ENCODE measurements at regions not wholly inside any gene's neighbourhood (a gene's known extent, or its start where the extent isn't known, plus 50 kb on each side); places are given as distances from the start of the nearest gene placed in this dataset.

- POLR2A ChIA-PET, result no interaction called here
- DNase-seq (no peak), ATAC-seq (ENCODE audit: poor library complexity) (no peak)
- Histone ChIP-seq H3K36me3 (ENCODE audit: insufficient read depth, low read length) (no peaks in the 10 kb centered on the region), H3K27me3 (ENCODE audit: control insufficient read depth in 1 of 2, insufficient read depth in 2 of 2, low read length in 2 of 2) (no peaks in the 10 kb centered on the region), H3K4me1 (ENCODE audit: insufficient read depth, low read length) (no peaks in the 10 kb centered on the region), H3K4me3 (ENCODE audit: low read length) (no peak overlapping the region), H3K27ac (ENCODE audit: low read depth in 1 of 2, low read length in 2 of 2) (no peak overlapping the region), H3K9me3 (ENCODE audit: control insufficient read depth in 1 of 2, insufficient read depth in 1 of 2, low read length in 2 of 2) (peaks cover 0 to 4% of the 10 kb centered on the region in 2 experiments)
- no peak for TF ChIP-seq CTCF (IDR thresholded peaks at IDR 0.05)
- Mint-ChIP-seq H3K27me3 (no peaks in the 10 kb centered on the region), H3K4me1 (ENCODE audit: low read depth) (no peaks in the 10 kb centered on the region), H3K27ac (no peak overlapping the region), H3K9me3 (no peaks in the 10 kb centered on the region), H3K4me3 (no peak overlapping the region), H3K36me3 (ENCODE audit: low read depth) (no peaks in the 10 kb centered on the region)
- intact Hi-C loops (cut with DNase I, micrococcal nuclease), result no loop called here
- CTCF ChIA-PET, result no interaction called here
Observed at GRCh38 chr13:108426893-108427292, 157.4 kb downstream of the TNFSF13B start.

GRCh38 chr13:108427355-108427754, 157.8 kb downstream of the TNFSF13B start:
- intact Hi-C loops (cut with DNase I, micrococcal nuclease), result no loop called here
- no peak overlapping the region for H3K27ac Mint-ChIP-seq
- Histone ChIP-seq H3K27me3 (ENCODE audit: control insufficient read depth in 1 of 2, insufficient read depth in 2 of 2, low read length in 2 of 2) (no peaks in the 10 kb centered on the region), H3K4me3 (ENCODE audit: low read length) (no peak overlapping the region), H3K27ac (ENCODE audit: low read depth in 1 of 2, low read length in 2 of 2) (no peak overlapping the region), H3K36me3 (ENCODE audit: insufficient read depth, low read length) (no peaks in the 10 kb centered on the region), H3K4me1 (ENCODE audit: insufficient read depth, low read length) (no peaks in the 10 kb centered on the region), H3K9me3 (ENCODE audit: control insufficient read depth in 1 of 2, insufficient read depth in 1 of 2, low read length in 2 of 2) (peaks cover 0 to 4% of the 10 kb centered on the region in 2 experiments)
- ATAC-seq (ENCODE audit: poor library complexity) (no peak), DNase-seq (no peak)
- H3K4me1 Mint-ChIP-seq (ENCODE audit: low read depth), result no peaks in the 10 kb centered on the region
- H3K4me3 Mint-ChIP-seq, result no peak overlapping the region
- H3K27me3 Mint-ChIP-seq, result no peaks in the 10 kb centered on the region
- TF ChIP-seq CTCF (IDR thresholded peaks at IDR 0.05), result no peak
- ChIA-PET CTCF (no interaction called here), POLR2A (no interaction called here)
- no peaks in the 10 kb centered on the region for H3K9me3 Mint-ChIP-seq
- H3K36me3 Mint-ChIP-seq (ENCODE audit: low read depth), result no peaks in the 10 kb centered on the region

- POLR2A ChIA-PET, result interaction anchor here (0.9 to 1.2 kb wide), 2 partner anchors 11 to 19 kb away, joined by 3 read pairs; no protein-coding TSS in a partner anchor
- intact Hi-C loops (cut with DNase I, micrococcal nuclease), result no loop called here
Observed at GRCh38 chr13:108428691-108429090, 159.2 kb downstream of the TNFSF13B start.

More at GRCh38 chr13:108428691-108429090, 159.2 kb downstream of the TNFSF13B start:
- ATAC-seq (ENCODE audit: poor library complexity), result no peak
- H3K4me3 ChIP-seq (ENCODE audit: low read length), result no peak overlapping the region
- H3K4me3 Mint-ChIP-seq, result no peak overlapping the region
- H3K27ac Mint-ChIP-seq, result no peak overlapping the region
- H3K4me1 Mint-ChIP-seq (ENCODE audit: low read depth), result no peaks in the 10 kb centered on the region
- no peak overlapping the region for H3K27ac ChIP-seq (ENCODE audit: low read depth in 1 of 2, low read length in 2 of 2)
- no peaks in the 10 kb centered on the region for H3K36me3 ChIP-seq (ENCODE audit: insufficient read depth, low read length)
- CTCF ChIA-PET, result no interaction called here
- H3K27me3 ChIP-seq (ENCODE audit: control insufficient read depth in 1 of 2, insufficient read depth in 2 of 2, low read length in 2 of 2), result no peaks in the 10 kb centered on the region
- H3K9me3 ChIP-seq (ENCODE audit: control insufficient read depth in 1 of 2, insufficient read depth in 1 of 2, low read length in 2 of 2), result peaks cover 0 to 4% of the 10 kb centered on the region in 2 experiments
- H3K36me3 Mint-ChIP-seq (ENCODE audit: low read depth), result no peaks in the 10 kb centered on the region
- no peak for DNase-seq
- H3K4me1 ChIP-seq (ENCODE audit: insufficient read depth, low read length), result no peaks in the 10 kb centered on the region
- no peak for TF ChIP-seq CTCF (IDR thresholded peaks at IDR 0.05)
- H3K9me3 Mint-ChIP-seq, result no peaks in the 10 kb centered on the region
- H3K27me3 Mint-ChIP-seq, result no peaks in the 10 kb centered on the region

All from CD4-positive, alpha-beta T cell (primary cell).